ENCODE measurements at regions not wholly inside any gene's neighbourhood (a gene's known extent, or its start where the extent isn't known, plus 50 kb on each side); places are given as distances from the start of the nearest gene placed in this dataset.

DNA sequence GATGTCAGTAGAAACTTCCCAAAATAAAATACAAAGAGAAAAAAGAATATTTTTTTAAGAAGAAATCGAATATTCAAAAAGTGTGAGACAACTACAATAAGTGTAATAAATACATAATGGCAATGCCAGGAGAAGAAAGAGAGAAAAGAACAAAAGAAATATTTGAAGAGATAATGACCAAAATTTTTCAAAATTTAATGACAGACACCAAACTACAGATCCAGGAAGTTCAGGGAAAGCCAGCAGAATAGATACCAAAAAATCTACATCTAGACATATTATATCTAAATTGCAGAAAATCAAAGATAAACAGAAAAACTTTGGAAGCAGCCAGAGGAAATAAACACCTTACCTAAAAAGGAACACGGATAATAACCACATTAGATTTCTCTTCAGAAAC is 66.8 kb upstream of the CDK1 start:
- no peaks in the 10 kb centered on the region for H3F3A ChIP-seq (ENCODE audit: low read depth)
- no peaks in the 10 kb centered on the region for H3K4me1 ChIP-seq (ENCODE audit: insufficient read depth, low read length, poor library complexity, severe bottlenecking)
- H3K79me2 ChIP-seq (ENCODE audit: insufficient read depth, low read length): no peaks in the 10 kb centered on the region
- TF ChIP-seq CTCF (conservative IDR thresholded peaks at IDR 0.05; ENCODE audit: low read length) (no peak), EZH2phosphoT487 (IDR thresholded peaks at IDR 0.05; ENCODE audit: borderline replicate concordance) (no peak)
- H4K20me1 ChIP-seq (ENCODE audit: insufficient read depth, low read length, poor library complexity, severe bottlenecking): no peaks in the 10 kb centered on the region
- H3K27me3 ChIP-seq (ENCODE audit: insufficient read depth, low read length, poor library complexity, severe bottlenecking): no peaks in the 10 kb centered on the region
- H3K4me3 ChIP-seq (ENCODE audit: low read length, poor library complexity, severe bottlenecking): no peak overlapping the region
- no peak overlapping the region for H3K4me2 ChIP-seq (ENCODE audit: low read depth, low read length, poor library complexity, severe bottlenecking)
- H3K9me2 ChIP-seq (replicated peaks; ENCODE audit: low read depth, low read length): no peaks in the 10 kb centered on the region
- no peaks in the 10 kb centered on the region for H3K36me3 ChIP-seq (ENCODE audit: insufficient read depth, low read length)
- no peak overlapping the region for H3K9ac ChIP-seq (ENCODE audit: low read depth, low read length, poor library complexity, severe bottlenecking)
- no peak overlapping the region for H2AFZ ChIP-seq (ENCODE audit: low read length)
- no peaks in the 10 kb centered on the region for H3K9me3 ChIP-seq (ENCODE audit: insufficient read depth, low read depth, low read length)

DNA sequence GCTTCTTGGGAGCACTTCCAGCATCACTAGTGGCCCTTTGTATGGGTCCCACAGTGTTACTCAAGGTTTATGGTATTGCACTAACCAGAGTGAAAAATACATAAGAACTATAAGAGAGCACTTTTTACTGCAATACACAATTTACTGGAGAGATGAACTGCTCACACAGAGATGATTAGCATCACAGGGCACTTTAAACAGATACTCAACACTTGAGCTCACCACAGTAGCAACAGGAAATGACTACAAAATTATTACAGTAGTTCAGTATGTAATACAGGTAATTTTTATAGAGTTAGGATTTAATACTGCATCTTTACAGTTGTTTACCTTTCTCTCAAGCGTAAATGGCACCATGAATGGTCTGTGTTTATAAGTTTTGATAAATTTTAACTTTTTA is 68.2 kb upstream of the CDK1 start:
- no peaks in the 10 kb centered on the region for H3K79me2 ChIP-seq (ENCODE audit: insufficient read depth, low read length)
- H3K27me3 ChIP-seq (ENCODE audit: insufficient read depth, low read length, poor library complexity, severe bottlenecking): no peaks in the 10 kb centered on the region
- H3K36me3 ChIP-seq (ENCODE audit: insufficient read depth, low read length): no peaks in the 10 kb centered on the region
- no peaks in the 10 kb centered on the region for H4K20me1 ChIP-seq (ENCODE audit: insufficient read depth, low read length, poor library complexity, severe bottlenecking)
- H3K9ac ChIP-seq (ENCODE audit: low read depth, low read length, poor library complexity, severe bottlenecking): no peak overlapping the region
- no peaks in the 10 kb centered on the region for H3F3A ChIP-seq (ENCODE audit: low read depth)
- H3K4me3 ChIP-seq (ENCODE audit: low read length, poor library complexity, severe bottlenecking): no peak overlapping the region
- H3K4me1 ChIP-seq (ENCODE audit: insufficient read depth, low read length, poor library complexity, severe bottlenecking): no peaks in the 10 kb centered on the region
- H3K4me2 ChIP-seq (ENCODE audit: low read depth, low read length, poor library complexity, severe bottlenecking): no peak overlapping the region
- H2AFZ ChIP-seq (ENCODE audit: low read length): no peak overlapping the region
- H3K9me3 ChIP-seq (ENCODE audit: insufficient read depth, low read depth, low read length): no peaks in the 10 kb centered on the region
- TF ChIP-seq EZH2phosphoT487 (IDR thresholded peaks at IDR 0.05; ENCODE audit: borderline replicate concordance) (no peak), CTCF (conservative IDR thresholded peaks at IDR 0.05; ENCODE audit: low read length) (no peak)
- H3K9me2 ChIP-seq (replicated peaks; ENCODE audit: low read depth, low read length): no peaks in the 10 kb centered on the region

- no peak overlapping the region for H3K9ac ChIP-seq (ENCODE audit: low read depth, low read length, poor library complexity, severe bottlenecking)
- H3K4me1 ChIP-seq (ENCODE audit: insufficient read depth, low read length, poor library complexity, severe bottlenecking): no peaks in the 10 kb centered on the region
- no peaks in the 10 kb centered on the region for H4K20me1 ChIP-seq (ENCODE audit: insufficient read depth, low read length, poor library complexity, severe bottlenecking)
- no peak overlapping the region for H3K4me2 ChIP-seq (ENCODE audit: low read depth, low read length, poor library complexity, severe bottlenecking)
- H3K36me3 ChIP-seq (ENCODE audit: insufficient read depth, low read length): no peaks in the 10 kb centered on the region
- H3K9me3 ChIP-seq (ENCODE audit: insufficient read depth, low read depth, low read length): no peaks in the 10 kb centered on the region
- H3K9me2 ChIP-seq (replicated peaks; ENCODE audit: low read depth, low read length): no peaks in the 10 kb centered on the region
- TF ChIP-seq EZH2phosphoT487 (IDR thresholded peaks at IDR 0.05; ENCODE audit: borderline replicate concordance): no peak
- TF ChIP-seq CTCF (conservative IDR thresholded peaks at IDR 0.05; ENCODE audit: low read length): no peak
- H3F3A ChIP-seq (ENCODE audit: low read depth): no peaks in the 10 kb centered on the region
- no peaks in the 10 kb centered on the region for H3K27me3 ChIP-seq (ENCODE audit: insufficient read depth, low read length, poor library complexity, severe bottlenecking)
- H2AFZ ChIP-seq (ENCODE audit: low read length): no peak overlapping the region
- no peak overlapping the region for H3K4me3 ChIP-seq (ENCODE audit: low read length, poor library complexity, severe bottlenecking)
- H3K79me2 ChIP-seq (ENCODE audit: insufficient read depth, low read length): no peaks in the 10 kb centered on the region
These were observed 69.6 kb upstream of the CDK1 start for GRCh38 chr10:60708666-60709065.
